ENCODE measurements at regions not wholly inside any gene's neighbourhood (a gene's known extent, or its start where the extent isn't known, plus 50 kb on each side); places are given as distances from the start of the nearest gene placed in this dataset.

GRCh38 chr3:166296179-166296783, 459.1 kb upstream of the BCHE start:
- H3K9ac ChIP-seq (ENCODE audit: low read length), result no peak overlapping the region
- Mint-ChIP-seq H3K4me1 (no peaks in the 10 kb centered on the region), H3K9me3 (ENCODE audit: insufficient read depth) (peaks cover 3% of the 10 kb centered on the region), H3K27me3 (no peaks in the 10 kb centered on the region), H3K27ac (no peak overlapping the region), H3K4me3 (no peak overlapping the region)
- intact Hi-C loops (cut with micrococcal nuclease), result no loop called here
- no peaks in the 10 kb centered on the region for H3K27me3 ChIP-seq (replicated peaks in 1 of 4; ENCODE audit: control extremely low read depth in 1 of 4, control insufficient read depth in 3 of 4, insufficient read depth in 4 of 4, low read length in 3 of 4)
- H3K79me2 ChIP-seq (ENCODE audit: control insufficient read depth, insufficient read depth, low read length), result no peaks in the 10 kb centered on the region
- H3K27ac ChIP-seq (ENCODE audit: low read length in 2 of 2), result no peak overlapping the region
- ATAC-seq (ENCODE audit: low read depth), result no peak
- H3K4me2 ChIP-seq (replicated peaks; ENCODE audit: low read depth, low read length, poor library complexity, severe bottlenecking), result no peak overlapping the region
- no peak overlapping the region for H2AFZ ChIP-seq (ENCODE audit: insufficient read depth, low read depth, low read length, poor library complexity, severe bottlenecking)
- DNase-seq, result no peak
- H3K36me3 ChIP-seq (replicated peaks in 1 of 2; ENCODE audit: control extremely low read depth in 1 of 2, control insufficient read depth in 1 of 2, extremely low read depth in 1 of 2, insufficient read depth in 2 of 2, low read length in 1 of 2), result no peaks in the 10 kb centered on the region
- H3K4me1 ChIP-seq (ENCODE audit: control insufficient read depth in 2 of 2, insufficient read depth in 2 of 2, low read length in 2 of 2), result no peaks in the 10 kb centered on the region
- H4K20me1 ChIP-seq (ENCODE audit: control insufficient read depth, insufficient read depth, low read length, poor library complexity, severe bottlenecking), result no peaks in the 10 kb centered on the region
- WGBS (ENCODE audit: insufficient coverage), result 69% methylated on average over 5 of the region's 5 CpGs
- H3K9me3 ChIP-seq (ENCODE audit: control extremely low read depth in 1 of 3, control insufficient read depth in 2 of 3, insufficient read depth in 1 of 3, low read length in 2 of 3), result no peaks in the 10 kb centered on the region
- ChIA-PET CTCF (no interaction called here), POLR2A (no interaction called here)
- H3K4me3 ChIP-seq (ENCODE audit: control extremely low read depth in 1 of 5, extremely low read depth in 1 of 5, insufficient read depth in 1 of 5, low read depth in 2 of 5, low read length in 4 of 5), result no peak overlapping the region
- TF ChIP-seq EZH2 (IDR thresholded peaks at IDR 0.05; ENCODE audit: borderline replicate concordance, insufficient read depth, low read depth, low read length, poor library complexity, severe bottlenecking) (no peak), CTCF (IDR thresholded peaks at IDR 0.05) (no peak)

- Histone ChIP-seq H3K9ac (ENCODE audit: low read length) (no peak overlapping the region), H3K79me2 (ENCODE audit: control insufficient read depth, insufficient read depth, low read length) (no peaks in the 10 kb centered on the region), H3K4me1 (ENCODE audit: control insufficient read depth in 2 of 2, insufficient read depth in 2 of 2, low read length in 2 of 2) (no peaks in the 10 kb centered on the region), H3K9me3 (ENCODE audit: control extremely low read depth in 1 of 3, control insufficient read depth in 2 of 3, insufficient read depth in 1 of 3, low read length in 2 of 3) (no peaks in the 10 kb centered on the region), H3K27me3 (replicated peaks in 1 of 4; ENCODE audit: control extremely low read depth in 1 of 4, control insufficient read depth in 3 of 4, insufficient read depth in 4 of 4, low read length in 3 of 4) (no peaks in the 10 kb centered on the region), H3K27ac (ENCODE audit: low read length in 2 of 2) (no peak overlapping the region), H4K20me1 (ENCODE audit: control insufficient read depth, insufficient read depth, low read length, poor library complexity, severe bottlenecking) (no peaks in the 10 kb centered on the region), H2AFZ (ENCODE audit: insufficient read depth, low read depth, low read length, poor library complexity, severe bottlenecking) (no peak overlapping the region), H3K4me3 (ENCODE audit: control extremely low read depth in 1 of 5, extremely low read depth in 1 of 5, insufficient read depth in 1 of 5, low read depth in 2 of 5, low read length in 4 of 5) (no peak overlapping the region), H3K4me2 (replicated peaks; ENCODE audit: low read depth, low read length, poor library complexity, severe bottlenecking) (no peak overlapping the region), H3K36me3 (replicated peaks in 1 of 2; ENCODE audit: control extremely low read depth in 1 of 2, control insufficient read depth in 1 of 2, extremely low read depth in 1 of 2, insufficient read depth in 2 of 2, low read length in 1 of 2) (no peaks in the 10 kb centered on the region)
- ChIA-PET CTCF (no interaction called here), POLR2A (no interaction called here)
- DNase-seq (no peak), ATAC-seq (ENCODE audit: low read depth) (no peak)
- H3K27ac Mint-ChIP-seq, result no peak overlapping the region
- no peaks in the 10 kb centered on the region for H3K4me1 Mint-ChIP-seq
- intact Hi-C loops (cut with micrococcal nuclease), result no loop called here
- TF ChIP-seq CTCF (IDR thresholded peaks at IDR 0.05), result no peak
- TF ChIP-seq EZH2 (IDR thresholded peaks at IDR 0.05; ENCODE audit: borderline replicate concordance, insufficient read depth, low read depth, low read length, poor library complexity, severe bottlenecking), result no peak
- no peak overlapping the region for H3K4me3 Mint-ChIP-seq
- H3K9me3 Mint-ChIP-seq (ENCODE audit: insufficient read depth), result no peaks in the 10 kb centered on the region
- WGBS (ENCODE audit: insufficient coverage), result 88% methylated on average over 3 of the region's 5 CpGs
- H3K27me3 Mint-ChIP-seq, result no peaks in the 10 kb centered on the region
Observed at GRCh38 chr3:166291186-166291955, 454.1 kb upstream of the BCHE start.
